HepG2 (cell line): ENCODE measurements at regions not wholly inside any gene's neighbourhood (a gene's known extent, or its start where the extent isn't known, plus 50 kb on each side); places are given as distances from the start of the nearest gene placed in this dataset.

Experiments
- KLF16 ChIP-seq, 2 experiments: sonication (generic) in 1 of 2; formaldehyde crosslinking in 1 of 2; IDR thresholded peaks; 2 replicates each; pipeline versions ENCODE4 v1.6.1 to v1.8.0; 2016 to 2023; ENCODE audit warnings: missing genetic modification reagents in 2 of 2, missing compliant biosample characterization in 1 of 2
- SRSF9 ChIP-seq: fragments of 200-400 bp; formaldehyde crosslinking; IDR thresholded peaks from 2 replicates; pipeline ENCODE4 v1.6.1; 2018; ENCODE audit warnings: borderline replicate concordance, mild to moderate bottlenecking, low read depth, low read length; ENCODE audit not compliant: insufficient read depth, poor library complexity, severe bottlenecking

GRCh38 chr10:9222917-9223316 is 1168.4 kb downstream of the GATA3 start:
- TF ChIP-seq SRSF9 (no peak), KLF16 (CRISPR knock-in tag; IDR thresholded peaks at IDR 0.05) (no peak)
